Nephron (organoid): ENCODE measurements at regions not wholly inside any gene's neighbourhood (a gene's known extent, or its start where the extent isn't known, plus 50 kb on each side); places are given as distances from the start of the nearest gene placed in this dataset.

Source experiments
- H3K27ac Mint-ChIP-seq, 3 experiments: 2 replicates each; pipeline ENCODE4 v1.8.0; 2020; ENCODE audit warnings: mixed read lengths in 3 of 3, mild to moderate bottlenecking in 2 of 3, moderate library complexity in 1 of 3
- H3K27me3 Mint-ChIP-seq: 2 replicates; pipeline ENCODE4 v1.8.0; 2021; ENCODE audit warnings: low read depth, mild to moderate bottlenecking, moderate library complexity, mixed read lengths
- H3K36me3 Mint-ChIP-seq: 2 replicates; pipeline ENCODE4 v1.8.0; 2020; ENCODE audit warnings: low read depth, mixed read lengths
- H3K4me1 Mint-ChIP-seq: 2 replicates; pipeline ENCODE4 v1.8.0; 2020; ENCODE audit warnings: mixed read lengths
- H3K4me3 Mint-ChIP-seq, 3 experiments: 2 replicates each; pipeline ENCODE4 v1.8.0; 2020; ENCODE audit warnings: mild to moderate bottlenecking in 3 of 3, mixed read lengths in 3 of 3, moderate library complexity in 2 of 3
- H3K9me3 Mint-ChIP-seq: 2 replicates; pipeline ENCODE4 v1.8.0; 2020; ENCODE audit warnings: mixed read lengths
- CTCF ChIP-seq, 3 experiments: fragments of 200-600 bp; sonication (generic); IDR thresholded peaks; one replicate each; pipeline ENCODE4 v1.5.0; 2021; ENCODE audit warnings: antibody characterized with exemption in 3 of 3; ENCODE audit not compliant: unreplicated experiment in 3 of 3

DNA sequence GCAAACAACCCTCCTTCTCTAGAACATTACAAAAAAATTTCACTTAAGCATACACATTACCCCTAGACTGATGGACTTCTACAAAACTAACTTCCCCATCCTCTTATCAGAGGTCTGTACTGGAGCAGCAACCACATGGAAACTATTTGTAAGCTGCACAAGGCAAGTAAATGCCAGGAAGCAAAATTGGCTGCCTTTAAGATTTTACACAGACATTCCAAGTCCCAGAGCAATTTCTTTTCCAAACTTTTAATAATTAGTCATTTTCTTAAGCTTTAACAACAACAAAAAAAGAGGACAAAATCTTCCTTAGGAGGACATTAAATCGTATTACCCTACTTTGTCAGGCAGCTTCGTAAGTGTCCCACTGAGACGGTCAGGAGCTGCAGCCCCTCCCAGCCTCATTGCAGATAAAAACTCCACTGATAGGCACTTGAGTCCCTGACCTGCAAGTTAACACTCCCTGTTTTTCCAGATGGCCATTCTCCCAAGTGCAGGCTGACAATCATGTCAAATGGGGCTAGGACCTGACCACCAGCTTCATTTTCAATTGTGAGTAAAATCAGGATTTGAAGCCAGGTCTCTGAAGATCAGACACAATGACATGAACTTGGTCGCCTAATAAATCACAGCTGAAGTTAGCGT is 680.1 kb downstream of the DIAPH3 start:
- no peaks in the 10 kb centered on the region for H3K36me3 Mint-ChIP-seq
- peaks cover 40% of the 10 kb centered on the region for H3K4me1 Mint-ChIP-seq
- H3K4me3 Mint-ChIP-seq = no peak overlapping the region
- no peak for TF ChIP-seq CTCF (IDR thresholded peaks at IDR 0.05; ENCODE audit: unreplicated experiment in 3 of 3)
- no peaks in the 10 kb centered on the region for H3K9me3 Mint-ChIP-seq
- H3K27ac Mint-ChIP-seq = peak overlapping the region in 2 of 3 experiments; percentile 45 to 68
- peaks cover 3% of the 10 kb centered on the region for H3K27me3 Mint-ChIP-seq

- Mint-ChIP-seq H3K27me3 (peaks cover 3% of the 10 kb centered on the region), H3K27ac (no peak overlapping the region), H3K36me3 (no peaks in the 10 kb centered on the region), H3K4me3 (no peak overlapping the region), H3K9me3 (no peaks in the 10 kb centered on the region), H3K4me1 (peaks cover 21% of the 10 kb centered on the region)
- TF ChIP-seq CTCF (IDR thresholded peaks at IDR 0.05; ENCODE audit: unreplicated experiment in 3 of 3) = no peak
Measured at GRCh38 chr13:59487883-59488282, 675.8 kb downstream of the DIAPH3 start.

DNA sequence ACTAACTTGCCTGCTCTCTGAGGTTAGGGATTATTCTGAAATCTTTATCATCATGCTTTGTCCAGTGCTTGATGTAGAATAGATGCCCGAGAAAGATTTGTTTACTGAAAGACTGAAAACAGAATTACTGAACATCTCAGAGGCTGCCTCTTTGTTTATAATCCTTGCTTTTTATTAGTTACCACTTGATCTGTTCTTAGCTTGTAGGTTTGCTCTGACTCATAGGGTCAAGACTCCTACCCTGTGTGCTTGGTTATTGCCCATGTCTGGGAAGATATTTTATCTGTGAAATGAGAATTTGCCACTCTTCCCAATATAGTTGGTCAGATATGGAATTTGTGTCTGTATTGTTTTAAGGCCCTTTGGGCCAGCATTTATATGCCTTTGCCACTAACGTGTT is 675.3 kb downstream of the DIAPH3 start:
- TF ChIP-seq CTCF (IDR thresholded peaks at IDR 0.05; ENCODE audit: unreplicated experiment in 3 of 3) = no peak
- H3K4me1 Mint-ChIP-seq = peaks cover 16% of the 10 kb centered on the region
- H3K27me3 Mint-ChIP-seq = peaks cover 3% of the 10 kb centered on the region
- H3K27ac Mint-ChIP-seq = no peak overlapping the region
- H3K4me3 Mint-ChIP-seq = no peak overlapping the region
- no peaks in the 10 kb centered on the region for H3K36me3 Mint-ChIP-seq
- no peaks in the 10 kb centered on the region for H3K9me3 Mint-ChIP-seq

- peaks cover 3% of the 10 kb centered on the region for H3K27me3 Mint-ChIP-seq
- H3K27ac Mint-ChIP-seq = no peak overlapping the region
- H3K9me3 Mint-ChIP-seq = no peaks in the 10 kb centered on the region
- TF ChIP-seq CTCF (IDR thresholded peaks at IDR 0.05; ENCODE audit: unreplicated experiment in 3 of 3) = no peak
- no peaks in the 10 kb centered on the region for H3K36me3 Mint-ChIP-seq
- H3K4me1 Mint-ChIP-seq = peaks cover 33% of the 10 kb centered on the region
- no peak overlapping the region for H3K4me3 Mint-ChIP-seq
Measured at GRCh38 chr13:59490651-59491050, 673.1 kb downstream of the DIAPH3 start.

DNA sequence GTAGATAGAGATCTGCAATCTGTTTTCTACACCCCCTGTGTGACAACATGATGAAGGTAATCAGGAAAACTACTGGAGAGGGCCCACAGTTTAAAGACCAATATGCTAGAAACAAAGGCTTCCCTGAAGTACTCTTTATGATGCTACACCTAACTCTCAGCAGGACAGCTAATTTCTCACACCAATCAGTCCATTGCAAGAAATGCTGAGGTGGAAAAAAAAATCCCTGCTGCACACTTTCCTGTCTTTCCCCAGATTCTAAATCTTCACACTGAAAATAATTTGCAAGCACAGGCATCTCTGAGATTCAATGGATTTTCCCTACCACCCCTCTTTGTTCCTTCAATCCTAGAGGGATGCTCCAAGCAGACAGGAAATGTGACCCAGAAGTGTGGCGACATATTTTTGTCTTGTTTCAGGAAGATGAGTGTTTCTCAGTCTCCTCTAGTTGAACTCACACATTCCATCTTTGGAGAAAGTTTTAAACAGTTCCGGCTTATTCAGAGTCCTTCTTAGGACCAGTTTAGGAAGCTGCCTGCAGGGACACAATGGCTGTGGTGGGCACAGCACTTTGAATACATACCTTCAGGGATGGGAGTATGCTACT is 671.6 kb downstream of the DIAPH3 start:
- Mint-ChIP-seq H3K27me3 (no peaks in the 10 kb centered on the region), H3K4me3 (no peak overlapping the region), H3K4me1 (peaks cover 48% of the 10 kb centered on the region), H3K27ac (peak overlapping the region in 2 of 3 experiments; percentile 14 to 53), H3K36me3 (no peaks in the 10 kb centered on the region), H3K9me3 (no peaks in the 10 kb centered on the region)
- no peak for TF ChIP-seq CTCF (IDR thresholded peaks at IDR 0.05; ENCODE audit: unreplicated experiment in 3 of 3)

- Mint-ChIP-seq H3K4me1 (peaks cover 58% of the 10 kb centered on the region), H3K36me3 (no peaks in the 10 kb centered on the region), H3K27me3 (no peaks in the 10 kb centered on the region), H3K4me3 (no peak overlapping the region), H3K27ac (peak overlapping the region in 1 of 3 experiments; percentile 61), H3K9me3 (no peaks in the 10 kb centered on the region)
- no peak for TF ChIP-seq CTCF (IDR thresholded peaks at IDR 0.05; ENCODE audit: unreplicated experiment in 3 of 3)
Measured at GRCh38 chr13:59493436-59493965, 670.2 kb downstream of the DIAPH3 start.
